ENCODE measurements at regions not wholly inside any gene's neighbourhood (a gene's known extent, or its start where the extent isn't known, plus 50 kb on each side); places are given as distances from the start of the nearest gene placed in this dataset.

DNA sequence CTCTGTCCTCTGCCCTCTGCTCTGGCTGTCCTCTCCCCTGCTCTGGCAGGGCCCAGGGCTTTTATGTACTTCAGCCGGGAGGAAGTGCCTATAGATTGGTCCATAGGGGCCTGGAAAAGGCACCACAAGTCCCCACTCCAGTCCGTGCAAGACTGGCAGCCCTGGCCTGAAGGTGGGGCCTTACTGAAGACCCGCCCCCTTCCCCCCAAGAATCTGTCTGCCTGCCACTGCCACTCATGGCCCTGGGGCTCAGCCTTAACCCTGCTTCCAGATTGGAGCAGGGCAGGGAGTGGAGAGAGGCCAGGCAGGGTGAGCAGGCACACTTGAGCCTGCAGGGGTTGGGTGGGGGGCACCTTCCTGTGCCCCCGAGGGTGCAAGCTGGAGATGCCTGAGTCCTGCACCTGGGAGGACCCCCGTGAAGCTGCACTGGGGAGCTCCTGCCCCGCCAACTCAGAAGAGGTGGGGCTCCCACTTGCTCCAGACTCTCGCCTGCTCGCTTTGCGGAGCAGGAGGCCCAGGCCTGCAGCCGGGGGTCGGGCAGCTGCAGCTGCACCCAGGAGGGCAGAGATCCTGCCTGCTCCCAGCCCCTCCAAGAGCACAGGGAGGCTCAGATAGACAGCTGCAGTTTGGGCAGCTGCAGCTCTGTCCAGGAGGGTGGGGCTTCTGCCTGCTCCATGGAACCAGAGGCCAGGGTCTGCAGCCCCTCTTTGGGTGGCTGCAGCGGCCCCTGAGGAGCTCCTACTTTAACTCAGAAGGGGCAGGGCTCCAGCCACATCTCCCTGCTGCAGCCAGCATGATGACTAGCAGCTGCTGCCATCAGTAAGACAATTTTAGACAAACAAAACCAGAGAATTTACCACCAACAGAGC is 51.0 kb upstream of the SC5D start:
- in situ Hi-C loops (cut with MboI; ENCODE audit: low sequenced_read_pairs, unreplicated experiment): loop anchor here (10.0 kb wide), 1 partner anchor 353 kb away; no protein-coding TSS in a partner anchor
- TF ChIP-seq, protein P1, sequence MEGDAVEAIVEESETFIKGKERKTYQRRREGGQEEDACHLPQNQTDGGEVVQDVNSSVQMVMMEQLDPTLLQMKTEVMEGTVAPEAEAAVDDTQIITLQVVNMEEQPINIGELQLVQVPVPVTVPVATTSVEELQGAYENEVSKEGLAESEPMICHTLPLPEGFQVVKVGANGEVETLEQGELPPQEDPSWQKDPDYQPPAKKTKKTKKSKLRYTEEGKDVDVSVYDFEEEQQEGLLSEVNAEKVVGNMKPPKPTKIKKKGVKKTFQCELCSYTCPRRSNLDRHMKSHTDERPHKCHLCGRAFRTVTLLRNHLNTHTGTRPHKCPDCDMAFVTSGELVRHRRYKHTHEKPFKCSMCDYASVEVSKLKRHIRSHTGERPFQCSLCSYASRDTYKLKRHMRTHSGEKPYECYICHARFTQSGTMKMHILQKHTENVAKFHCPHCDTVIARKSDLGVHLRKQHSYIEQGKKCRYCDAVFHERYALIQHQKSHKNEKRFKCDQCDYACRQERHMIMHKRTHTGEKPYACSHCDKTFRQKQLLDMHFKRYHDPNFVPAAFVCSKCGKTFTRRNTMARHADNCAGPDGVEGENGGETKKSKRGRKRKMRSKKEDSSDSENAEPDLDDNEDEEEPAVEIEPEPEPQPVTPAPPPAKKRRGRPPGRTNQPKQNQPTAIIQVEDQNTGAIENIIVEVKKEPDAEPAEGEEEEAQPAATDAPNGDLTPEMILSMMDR (IDR thresholded peaks at IDR 0.05; ENCODE audit: borderline replicate concordance, control extremely low read depth, extremely low read depth, insufficient read depth, missing control alignments): no peak
- DNase-seq (ENCODE audit: low spot score): no peak

Data from GM13976 (cell line).